Small intestine (tissue), 7 donors: ENCODE measurements at regions not wholly inside any gene's neighbourhood (a gene's known extent, or its start where the extent isn't known, plus 50 kb on each side); places are given as distances from the start of the nearest gene placed in this dataset.
"Not testable (repeated sequence)": the region's sequence is repeated elsewhere in the genome, so short reads cannot be mapped to it uniquely, and the experiment has no call there.

ENCODE experiments used
- DNase-seq, 2 donors: peaks; one replicate each; pipeline versions ENCODE4 v3.0.0 to v3.0.0-alpha.2; 2013
- FAIRE-seq: peaks from 2 replicates; lab custom pipeline; 2012; peaks lifted over from hg19 to GRCh38; lab: Jason Lieb, UNC
- H3K27ac ChIP-seq, 3 donors: one replicate each; pipeline ENCODE4 v1.5.1; 2013; ENCODE audit warnings: low read length in 2 of 3, mild to moderate bottlenecking in 2 of 3, control low read depth in 1 of 3, inconsistent platforms in 1 of 3, low read depth in 1 of 3, moderate library complexity in 1 of 3
- H3K27me3 ChIP-seq, 3 donors: one replicate each; pipeline ENCODE4 v1.6.1; 2013; ENCODE audit warnings: low read length in 3 of 3, inconsistent platforms in 1 of 3; ENCODE audit not compliant: control insufficient read depth in 3 of 3, insufficient read depth in 3 of 3
- H3K36me3 ChIP-seq, 3 donors: one replicate each; pipeline ENCODE4 v1.6.1; 2013; ENCODE audit warnings: low read length in 3 of 3, inconsistent platforms in 1 of 3, low read depth in 1 of 3, mild to moderate bottlenecking in 1 of 3, moderate library complexity in 1 of 3; ENCODE audit not compliant: control insufficient read depth in 3 of 3, insufficient read depth in 2 of 3
- H3K4me1 ChIP-seq, 3 donors: one replicate each; pipeline ENCODE4 v1.6.1; 2013; ENCODE audit warnings: low read length in 2 of 3, inconsistent platforms in 1 of 3, low read depth in 1 of 3, mild to moderate bottlenecking in 1 of 3, moderate library complexity in 1 of 3; ENCODE audit not compliant: control insufficient read depth in 3 of 3, insufficient read depth in 2 of 3
- H3K4me3 ChIP-seq, 3 donors: one replicate each; pipeline ENCODE4 v1.5.1; 2013; ENCODE audit warnings: low read length in 3 of 3, control low read depth in 1 of 3, inconsistent platforms in 1 of 3, low read depth in 1 of 3, mild to moderate bottlenecking in 1 of 3, moderate library complexity in 1 of 3
- H3K9me3 ChIP-seq, 2 donors: one replicate each; pipeline ENCODE4 v1.6.1; 2013; ENCODE audit warnings: low read depth in 1 of 2, low read length in 1 of 2; ENCODE audit not compliant: control insufficient read depth in 2 of 2, insufficient read depth in 1 of 2
- WGBS, 3 donors: extraction: QIAGEN DNeasy Blood & Tissue Kit; methylation state at CpG; one replicate each; pipeline ENCODE4 v1.1.7; 2013; 5-methylcytosine and 5-hydroxymethylcytosine counted together
- donor health status: healthy with polysubstance abuse.
- donor health status: control.
- donor health status: control.
- donor health status: Bipolar disorder and iron deficiency.
- donor health status: healthy.

DNA sequence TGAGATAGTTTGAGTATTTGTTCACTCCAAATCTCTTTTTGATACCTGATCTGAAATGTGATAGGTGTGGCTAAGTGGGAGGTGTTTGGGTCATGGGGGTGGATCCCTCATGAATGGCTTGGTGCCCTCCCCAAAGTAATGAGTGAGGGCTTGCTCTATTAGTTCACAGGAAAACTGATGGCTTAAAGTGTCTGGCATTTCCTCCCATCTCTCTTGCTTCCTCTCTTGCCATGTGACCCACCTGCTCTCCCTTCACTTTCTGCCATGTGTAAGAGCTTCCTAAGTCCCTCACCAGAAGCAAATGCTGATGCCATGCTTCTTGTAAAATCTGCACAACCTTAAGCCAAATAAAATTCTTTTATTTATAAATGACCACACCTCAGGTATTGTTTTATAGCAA is 61.1 kb downstream of the MAD2L1 start:
- no peak overlapping the region for H3K4me3 ChIP-seq
- no peaks in the 10 kb centered on the region for H3K27me3 ChIP-seq
- no peaks in the 10 kb centered on the region for H3K4me1 ChIP-seq
- FAIRE-seq (no peak), DNase-seq (no peak)
- no peaks in the 10 kb centered on the region for H3K9me3 ChIP-seq
- H3K36me3 ChIP-seq, result no peaks in the 10 kb centered on the region
- H3K27ac ChIP-seq, result no peak overlapping the region

- H3K4me1 ChIP-seq, result no peaks in the 10 kb centered on the region
- DNase-seq (no peak), FAIRE-seq (no peak)
- H3K27ac ChIP-seq, result no peak overlapping the region
- H3K9me3 ChIP-seq, result no peaks in the 10 kb centered on the region
- H3K36me3 ChIP-seq, result no peaks in the 10 kb centered on the region
- no peak overlapping the region for H3K4me3 ChIP-seq
- no peaks in the 10 kb centered on the region for H3K27me3 ChIP-seq
- 64 to 70% (median 67%) methylated on average over 2 of the region's 2 CpGs for WGBS, 3 donors
These were observed 61.6 kb downstream of the MAD2L1 start for GRCh38 chr4:120005076-120005475.

DNA sequence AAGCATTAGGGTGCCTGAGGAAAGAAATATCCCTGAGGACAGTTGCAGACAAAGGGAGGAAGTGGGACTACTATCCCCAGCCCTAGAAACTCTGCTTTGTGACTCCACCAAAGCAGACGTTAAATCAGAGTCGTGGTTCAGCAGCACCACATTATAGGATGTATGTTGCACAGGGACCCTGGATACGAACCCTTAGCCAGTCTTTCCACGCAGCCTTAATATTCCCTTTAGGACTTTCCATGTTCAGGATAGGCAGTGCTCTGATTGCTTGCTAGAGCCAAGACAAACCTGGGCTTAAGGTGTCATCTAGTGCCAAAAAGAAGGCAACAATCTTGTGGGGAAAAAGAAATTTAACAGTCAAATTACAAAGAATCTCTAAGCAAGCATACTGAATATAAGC is 62.6 kb downstream of the MAD2L1 start:
- Histone ChIP-seq H3K36me3 (no peaks in the 10 kb centered on the region), H3K27ac (no peak overlapping the region), H3K4me3 (no peak overlapping the region), H3K9me3 (no peaks in the 10 kb centered on the region), H3K27me3 (no peaks in the 10 kb centered on the region), H3K4me1 (no peaks in the 10 kb centered on the region)
- WGBS, 3 donors, result 77 to 89% (median 84%) methylated on average over 4 of the region's 4 CpGs
- DNase-seq (no peak), FAIRE-seq (no peak)

DNA sequence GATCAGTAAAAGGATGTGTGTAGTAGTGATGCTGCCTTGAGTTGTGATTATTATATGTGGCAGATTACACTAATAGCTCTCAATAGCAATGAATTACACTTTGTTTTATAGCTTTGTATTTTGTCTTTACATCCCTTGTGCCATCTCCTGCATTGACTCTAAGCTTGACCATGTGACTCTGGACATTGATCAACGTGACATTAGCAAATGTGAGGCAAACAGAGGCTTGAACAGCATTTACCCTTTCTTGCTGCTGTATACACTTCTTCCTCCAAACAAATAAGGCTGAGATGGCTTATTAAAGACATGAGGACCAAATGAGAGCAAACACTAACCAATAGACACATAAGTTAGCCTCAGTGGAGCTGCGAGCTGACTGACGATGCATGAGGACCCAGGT is 63.5 kb downstream of the MAD2L1 start:
- H3K9me3 ChIP-seq, result no peaks in the 10 kb centered on the region
- no peak overlapping the region for H3K4me3 ChIP-seq
- no peaks in the 10 kb centered on the region for H3K4me1 ChIP-seq
- 83 to 93% (median 92%) methylated on average over 3 of the region's 3 CpGs for WGBS, 3 donors
- no peaks in the 10 kb centered on the region for H3K27me3 ChIP-seq
- no peaks in the 10 kb centered on the region for H3K36me3 ChIP-seq
- H3K27ac ChIP-seq, result no peak overlapping the region
- no peak for DNase-seq
- FAIRE-seq, result no peak

- 86 to 91% (median 90%) methylated on average over 1 of the region's 1 CpG for WGBS, 3 donors
These were observed 64.8 kb downstream of the MAD2L1 start for GRCh38 chr4:120001850-120002249.

GRCh38 chr4:120000591-120001296 is 65.9 kb downstream of the MAD2L1 start:
- FAIRE-seq, result no peak
- no peaks in the 10 kb centered on the region for H3K36me3 ChIP-seq
- H3K9me3 ChIP-seq, result no peaks in the 10 kb centered on the region
- no peak overlapping the region for H3K4me3 ChIP-seq
- H3K4me1 ChIP-seq, result no peaks in the 10 kb centered on the region
- 29 to 51% (median 39%) methylated on average over 6 of the region's 6 CpGs for WGBS, 3 donors
- H3K27me3 ChIP-seq, result no peaks in the 10 kb centered on the region
- no peak overlapping the region for H3K27ac ChIP-seq
- peak; percentile 19 to 20 for DNase-seq

More at GRCh38 chr4:120001850-120002249, 64.8 kb downstream of the MAD2L1 start:
- no peaks in the 10 kb centered on the region for H3K4me1 ChIP-seq
- H3K27ac ChIP-seq, result no peak overlapping the region
- H3K4me3 ChIP-seq, result no peak overlapping the region
- H3K9me3 ChIP-seq, result no peaks in the 10 kb centered on the region
- no peak for DNase-seq
- H3K27me3 ChIP-seq, result no peaks in the 10 kb centered on the region
- H3K36me3 ChIP-seq, result no peaks in the 10 kb centered on the region
- no peak for FAIRE-seq

DNA sequence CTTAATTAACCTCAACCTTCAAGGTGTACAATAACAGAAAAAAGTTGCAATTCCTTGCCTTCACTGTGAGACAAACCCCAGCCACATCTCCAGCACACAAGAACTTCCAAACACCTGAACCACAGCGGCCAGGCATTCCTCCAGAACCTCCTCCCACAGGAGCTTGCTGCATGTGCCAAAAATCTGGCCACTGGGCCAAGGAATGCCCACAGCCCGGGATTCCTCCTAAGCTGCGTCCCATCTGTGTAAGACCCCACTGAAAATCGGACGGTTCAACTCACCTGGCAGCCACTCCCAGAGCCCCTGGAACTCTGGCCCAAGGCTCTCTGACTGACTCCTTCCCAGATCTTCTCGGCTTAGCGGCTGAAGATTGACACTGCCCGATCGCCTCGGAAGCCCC is 70.6 kb downstream of the MAD2L1 start:
- H3K9me3 ChIP-seq, DNase-seq: not testable (repeated sequence)
- WGBS, 3 donors, result 84 to 98% (median 92%) methylated on average over 9 to 10 of the region's 10 CpGs

DNA sequence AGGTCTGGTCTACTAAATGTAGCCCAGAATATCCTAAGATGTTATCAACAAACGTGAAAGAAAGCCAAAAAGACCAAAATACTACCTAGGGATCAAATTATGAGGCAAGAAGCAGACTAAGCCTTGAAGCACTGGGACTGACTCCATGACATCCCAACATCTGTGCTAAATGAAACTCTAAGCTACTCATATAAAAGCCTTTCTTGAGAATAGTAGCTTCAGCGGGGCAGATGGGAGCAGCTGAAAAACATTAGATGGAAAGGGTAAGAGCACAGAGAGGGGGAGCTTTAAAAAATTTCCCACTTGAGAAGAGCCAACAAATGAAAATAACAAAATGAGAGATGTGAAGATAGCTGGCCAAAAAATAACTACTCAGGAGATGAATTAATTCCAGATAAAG is 81.7 kb downstream of the MAD2L1 start:
- no peak for FAIRE-seq
- Histone ChIP-seq H3K27ac (peak overlapping the region in 1 of 3 donors; percentile 20), H3K4me1 (no peaks in the 10 kb centered on the region), H3K36me3 (no peaks in the 10 kb centered on the region), H3K27me3 (no peaks in the 10 kb centered on the region), H3K4me3 (no peak overlapping the region), H3K9me3 (no peaks in the 10 kb centered on the region)
- no peak for DNase-seq
- 52 to 74% (median 59%) methylated on average over 2 of the region's 2 CpGs for WGBS, 3 donors

More for the DNA sequence above, 70.6 kb downstream of the MAD2L1 start:
- not testable (repeated sequence) for H3K36me3 ChIP-seq, H3K27me3 ChIP-seq, FAIRE-seq, H3K4me3 ChIP-seq, H3K4me1 ChIP-seq, H3K27ac ChIP-seq

GRCh38 chr4:119982756-119983155 is 83.9 kb downstream of the MAD2L1 start:
- H3K36me3 ChIP-seq, result no peaks in the 10 kb centered on the region
- no peaks in the 10 kb centered on the region for H3K9me3 ChIP-seq
- no peaks in the 10 kb centered on the region for H3K27me3 ChIP-seq
- H3K4me1 ChIP-seq, result no peaks in the 10 kb centered on the region
- no peak for DNase-seq
- no peak overlapping the region for H3K4me3 ChIP-seq
- peak; percentile 67 for FAIRE-seq
- no peak overlapping the region for H3K27ac ChIP-seq
